ENCODE measurements at regions not wholly inside any gene's neighbourhood (a gene's known extent, or its start where the extent isn't known, plus 50 kb on each side); places are given as distances from the start of the nearest gene placed in this dataset.

GRCh38 chr5:168184103-168184502 lies 107.3 kb upstream of the WWC1 start:
- no peak for TF ChIP-seq YY1 (IDR thresholded peaks at IDR 0.05)
- TF ChIP-seq CTCF (IDR thresholded peaks at IDR 0.05; ENCODE audit: low read depth, low read length, missing input control), result no peak
- TF ChIP-seq MAX (IDR thresholded peaks at IDR 0.05), result no peak
- TF ChIP-seq RXRA (IDR thresholded peaks at IDR 0.05), result no peak
- no peak for TF ChIP-seq EGR1 (IDR thresholded peaks at IDR 0.05; ENCODE audit: low read depth in 2 of 2)

Data from liver (tissue), 3 donors.